ENCODE measurements at regions not wholly inside any gene's neighbourhood (a gene's known extent, or its start where the extent isn't known, plus 50 kb on each side); places are given as distances from the start of the nearest gene placed in this dataset.

DNA sequence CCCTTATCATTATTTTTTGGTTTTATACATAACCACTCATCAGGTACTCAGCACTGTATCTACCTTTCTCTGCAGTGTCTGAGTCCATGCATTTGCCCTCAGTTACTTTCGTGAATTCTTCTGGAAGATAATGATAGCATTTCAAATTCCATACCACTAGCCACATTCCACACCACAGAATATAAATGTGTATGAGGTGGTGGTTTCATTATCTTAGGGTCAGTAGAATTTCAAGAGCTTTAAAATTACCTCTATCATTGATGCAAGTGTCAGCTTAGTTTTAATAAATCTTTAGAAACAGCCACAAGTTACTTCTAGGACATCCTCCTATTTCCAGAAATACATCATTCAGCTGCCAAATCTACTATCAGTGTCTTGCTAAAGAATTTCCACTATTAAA, 1578.3 kb downstream of the OLFM4 start:
- Histone ChIP-seq H3K27me3 (ENCODE audit: insufficient read depth, low read depth, low read length) (no peaks in the 10 kb centered on the region), H2AFZ (ENCODE audit: low read depth, low read length) (no peak overlapping the region), H3K9me3 (ENCODE audit: low read length) (no peaks in the 10 kb centered on the region), H3K4me3 (ENCODE audit: low read length) (no peak overlapping the region), H3K9me2 (ENCODE audit: insufficient read depth, low read length) (no peaks in the 10 kb centered on the region), H3K9ac (ENCODE audit: low read length) (no peak overlapping the region), H3K36me3 (ENCODE audit: insufficient read depth, low read length) (no peaks in the 10 kb centered on the region), H3K4me2 (ENCODE audit: low read length) (no peak overlapping the region), H3K79me2 (replicated peaks; ENCODE audit: insufficient read depth, low read length) (no peaks in the 10 kb centered on the region), H3F3A (ENCODE audit: insufficient read depth, low read length, poor library complexity, severe bottlenecking) (no peaks in the 10 kb centered on the region), H3K27ac (ENCODE audit: low read length) (no peak overlapping the region), H4K20me1 (ENCODE audit: insufficient read depth) (no peaks in the 10 kb centered on the region)
- no peak for TF ChIP-seq TAF1 (IDR thresholded peaks at IDR 0.05; ENCODE audit: low read depth)
- TF ChIP-seq POLR2AphosphoS5 (IDR thresholded peaks at IDR 0.05): no peak
- TF ChIP-seq, protein P1, sequence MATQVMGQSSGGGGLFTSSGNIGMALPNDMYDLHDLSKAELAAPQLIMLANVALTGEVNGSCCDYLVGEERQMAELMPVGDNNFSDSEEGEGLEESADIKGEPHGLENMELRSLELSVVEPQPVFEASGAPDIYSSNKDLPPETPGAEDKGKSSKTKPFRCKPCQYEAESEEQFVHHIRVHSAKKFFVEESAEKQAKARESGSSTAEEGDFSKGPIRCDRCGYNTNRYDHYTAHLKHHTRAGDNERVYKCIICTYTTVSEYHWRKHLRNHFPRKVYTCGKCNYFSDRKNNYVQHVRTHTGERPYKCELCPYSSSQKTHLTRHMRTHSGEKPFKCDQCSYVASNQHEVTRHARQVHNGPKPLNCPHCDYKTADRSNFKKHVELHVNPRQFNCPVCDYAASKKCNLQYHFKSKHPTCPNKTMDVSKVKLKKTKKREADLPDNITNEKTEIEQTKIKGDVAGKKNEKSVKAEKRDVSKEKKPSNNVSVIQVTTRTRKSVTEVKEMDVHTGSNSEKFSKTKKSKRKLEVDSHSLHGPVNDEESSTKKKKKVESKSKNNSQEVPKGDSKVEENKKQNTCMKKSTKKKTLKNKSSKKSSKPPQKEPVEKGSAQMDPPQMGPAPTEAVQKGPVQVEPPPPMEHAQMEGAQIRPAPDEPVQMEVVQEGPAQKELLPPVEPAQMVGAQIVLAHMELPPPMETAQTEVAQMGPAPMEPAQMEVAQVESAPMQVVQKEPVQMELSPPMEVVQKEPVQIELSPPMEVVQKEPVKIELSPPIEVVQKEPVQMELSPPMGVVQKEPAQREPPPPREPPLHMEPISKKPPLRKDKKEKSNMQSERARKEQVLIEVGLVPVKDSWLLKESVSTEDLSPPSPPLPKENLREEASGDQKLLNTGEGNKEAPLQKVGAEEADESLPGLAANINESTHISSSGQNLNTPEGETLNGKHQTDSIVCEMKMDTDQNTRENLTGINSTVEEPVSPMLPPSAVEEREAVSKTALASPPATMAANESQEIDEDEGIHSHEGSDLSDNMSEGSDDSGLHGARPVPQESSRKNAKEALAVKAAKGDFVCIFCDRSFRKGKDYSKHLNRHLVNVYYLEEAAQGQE (IDR thresholded peaks at IDR 0.05; ENCODE audit: borderline replicate concordance): no peak
- no peak for TF ChIP-seq EZH2 (IDR thresholded peaks at IDR 0.05; ENCODE audit: borderline replicate concordance, insufficient read depth, low read length, poor library complexity, severe bottlenecking)
- no peak for TF ChIP-seq RAD21 (conservative IDR thresholded peaks at IDR 0.05)
- TF ChIP-seq, protein P2, sequence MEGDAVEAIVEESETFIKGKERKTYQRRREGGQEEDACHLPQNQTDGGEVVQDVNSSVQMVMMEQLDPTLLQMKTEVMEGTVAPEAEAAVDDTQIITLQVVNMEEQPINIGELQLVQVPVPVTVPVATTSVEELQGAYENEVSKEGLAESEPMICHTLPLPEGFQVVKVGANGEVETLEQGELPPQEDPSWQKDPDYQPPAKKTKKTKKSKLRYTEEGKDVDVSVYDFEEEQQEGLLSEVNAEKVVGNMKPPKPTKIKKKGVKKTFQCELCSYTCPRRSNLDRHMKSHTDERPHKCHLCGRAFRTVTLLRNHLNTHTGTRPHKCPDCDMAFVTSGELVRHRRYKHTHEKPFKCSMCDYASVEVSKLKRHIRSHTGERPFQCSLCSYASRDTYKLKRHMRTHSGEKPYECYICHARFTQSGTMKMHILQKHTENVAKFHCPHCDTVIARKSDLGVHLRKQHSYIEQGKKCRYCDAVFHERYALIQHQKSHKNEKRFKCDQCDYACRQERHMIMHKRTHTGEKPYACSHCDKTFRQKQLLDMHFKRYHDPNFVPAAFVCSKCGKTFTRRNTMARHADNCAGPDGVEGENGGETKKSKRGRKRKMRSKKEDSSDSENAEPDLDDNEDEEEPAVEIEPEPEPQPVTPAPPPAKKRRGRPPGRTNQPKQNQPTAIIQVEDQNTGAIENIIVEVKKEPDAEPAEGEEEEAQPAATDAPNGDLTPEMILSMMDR (IDR thresholded peaks at IDR 0.05; ENCODE audit: poor library complexity, severe bottlenecking): no peak
- no peak for TF ChIP-seq MXI1 (conservative IDR thresholded peaks at IDR 0.05; ENCODE audit: poor library complexity, severe bottlenecking)
- no peak for TF ChIP-seq SMC3 (conservative IDR thresholded peaks at IDR 0.05; ENCODE audit: poor library complexity)
- TF ChIP-seq EP300 (conservative IDR thresholded peaks at IDR 0.05; ENCODE audit: poor library complexity, severe bottlenecking): no peak

DNA sequence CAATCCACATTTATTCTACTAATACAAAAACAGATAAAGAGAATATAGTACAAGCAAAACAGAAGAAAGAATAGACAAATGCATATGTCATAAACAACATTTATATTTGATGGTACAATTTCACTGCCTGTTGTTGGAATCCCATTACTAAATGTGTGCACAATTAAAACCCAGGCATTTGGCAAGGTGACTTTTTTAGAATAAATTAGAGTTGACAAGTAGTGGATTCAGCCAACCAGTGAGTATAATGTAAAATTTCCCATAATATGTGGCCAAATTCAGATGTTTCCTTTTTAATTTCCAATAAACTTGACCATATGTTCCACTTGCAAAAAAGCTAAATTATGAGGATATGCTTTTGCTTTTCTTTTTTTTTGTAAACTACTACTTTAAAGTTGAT, 1578.8 kb downstream of the OLFM4 start:
- no peaks in the 10 kb centered on the region for H3K9me2 ChIP-seq (ENCODE audit: insufficient read depth, low read length)
- TF ChIP-seq MXI1 (conservative IDR thresholded peaks at IDR 0.05; ENCODE audit: poor library complexity, severe bottlenecking) (no peak), SMC3 (conservative IDR thresholded peaks at IDR 0.05; ENCODE audit: poor library complexity) (no peak), EZH2 (IDR thresholded peaks at IDR 0.05; ENCODE audit: borderline replicate concordance, insufficient read depth, low read length, poor library complexity, severe bottlenecking) (no peak), RAD21 (conservative IDR thresholded peaks at IDR 0.05) (no peak), POLR2AphosphoS5 (IDR thresholded peaks at IDR 0.05) (no peak), TAF1 (IDR thresholded peaks at IDR 0.05; ENCODE audit: low read depth) (no peak), EP300 (conservative IDR thresholded peaks at IDR 0.05; ENCODE audit: poor library complexity, severe bottlenecking) (no peak)
- TF ChIP-seq, protein P2 (IDR thresholded peaks at IDR 0.05; ENCODE audit: poor library complexity, severe bottlenecking): no peak
- TF ChIP-seq, protein P1 (IDR thresholded peaks at IDR 0.05; ENCODE audit: borderline replicate concordance): no peak
- no peaks in the 10 kb centered on the region for H4K20me1 ChIP-seq (ENCODE audit: insufficient read depth)
- H2AFZ ChIP-seq (ENCODE audit: low read depth, low read length): no peak overlapping the region
- H3K79me2 ChIP-seq (replicated peaks; ENCODE audit: insufficient read depth, low read length): no peaks in the 10 kb centered on the region
- no peak overlapping the region for H3K27ac ChIP-seq (ENCODE audit: low read length)
- no peaks in the 10 kb centered on the region for H3K9me3 ChIP-seq (ENCODE audit: low read length)
- H3K9ac ChIP-seq (ENCODE audit: low read length): no peak overlapping the region
- no peaks in the 10 kb centered on the region for H3F3A ChIP-seq (ENCODE audit: insufficient read depth, low read length, poor library complexity, severe bottlenecking)
- no peak overlapping the region for H3K4me2 ChIP-seq (ENCODE audit: low read length)
- no peaks in the 10 kb centered on the region for H3K27me3 ChIP-seq (ENCODE audit: insufficient read depth, low read depth, low read length)
- H3K36me3 ChIP-seq (ENCODE audit: insufficient read depth, low read length): no peaks in the 10 kb centered on the region
- no peak overlapping the region for H3K4me3 ChIP-seq (ENCODE audit: low read length)
